NCI-H82 (cell line): ENCODE measurements at regions not wholly inside any gene's neighbourhood (a gene's known extent, or its start where the extent isn't known, plus 50 kb on each side); places are given as distances from the start of the nearest gene placed in this dataset.

Source experiments
- DNase-seq: peaks from one replicate; lab custom pipeline; 2025; lab: John Stamatoyannopoulos, UW

DNA sequence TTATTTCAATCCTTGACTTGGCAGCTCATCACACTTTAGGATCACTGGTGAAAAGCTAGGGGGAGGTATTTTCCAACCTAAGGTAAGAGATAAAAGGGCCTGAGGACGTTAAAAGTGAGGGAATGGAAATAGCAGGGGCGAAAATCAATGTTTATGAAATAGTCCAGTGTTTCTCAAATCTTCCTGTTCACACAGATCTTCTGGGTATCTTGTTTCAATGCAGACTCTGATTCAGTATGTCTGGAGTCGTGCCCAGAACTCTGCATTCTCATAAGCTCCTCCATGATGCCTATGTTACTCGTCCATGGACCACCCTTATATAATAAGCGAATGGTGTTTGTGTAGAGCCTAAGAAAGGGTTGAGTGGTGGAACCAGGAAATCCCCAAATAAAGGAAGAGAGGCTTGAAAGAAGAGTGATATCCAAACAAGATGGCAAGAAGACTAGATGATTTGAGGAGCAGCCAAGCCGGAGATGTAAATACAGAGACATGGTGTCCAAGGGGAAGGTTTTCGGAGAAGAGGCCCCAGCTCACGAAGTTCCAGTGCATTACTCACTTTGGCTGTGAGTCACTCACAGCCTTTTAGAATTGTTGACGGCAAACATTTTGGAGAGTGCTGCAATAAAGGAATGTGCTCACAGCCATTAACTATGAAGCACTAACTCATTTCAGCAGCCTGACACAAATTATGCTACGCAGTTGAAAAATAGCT lies 215.6 kb upstream of the PPARGC1A start:
- DNase-seq, result no peak

DNA sequence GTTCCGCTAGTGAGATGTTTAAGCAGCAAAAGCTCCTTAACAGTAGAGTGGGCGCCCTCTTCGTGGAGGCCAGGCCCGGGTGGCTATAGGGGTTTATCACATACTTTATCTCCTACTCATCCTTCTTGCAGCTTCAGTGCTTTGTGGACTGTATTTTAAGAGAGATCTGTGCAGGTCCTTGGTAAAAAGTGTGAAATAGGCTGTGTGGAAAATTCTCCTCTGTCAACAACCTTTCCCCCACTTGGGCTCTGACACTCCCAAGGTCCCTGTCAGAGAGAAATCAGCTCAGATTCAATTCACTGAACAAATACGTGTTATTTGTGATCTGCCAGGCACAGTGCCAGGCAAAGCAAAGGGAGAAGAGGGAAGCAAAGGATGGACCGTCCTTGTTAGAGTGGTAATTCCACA lies 214.3 kb upstream of the PPARGC1A start:
- DNase-seq, result no peak

GRCh38 chr4:24103434-24104157 lies 213.7 kb upstream of the PPARGC1A start:
- no peak for DNase-seq

DNA sequence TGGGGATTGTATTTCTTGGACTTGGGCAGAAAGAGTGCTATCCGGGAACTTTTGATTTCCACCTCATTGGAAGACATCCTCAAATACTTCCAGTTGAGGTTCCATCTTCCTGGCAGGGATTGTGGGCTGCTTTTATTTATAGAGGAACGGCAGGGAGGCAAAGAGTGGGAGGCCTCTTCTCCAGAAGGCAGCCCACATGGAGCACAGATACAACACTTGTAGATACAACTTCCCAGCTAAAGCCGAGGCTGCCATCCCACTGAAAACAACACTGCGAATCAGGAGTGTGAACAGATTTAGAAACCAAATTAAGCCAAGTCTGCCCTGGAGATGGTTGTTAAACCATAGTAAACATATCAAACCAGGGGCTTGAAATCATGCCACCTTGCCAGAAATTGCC lies 212.8 kb upstream of the PPARGC1A start:
- DNase-seq, result no peak

DNA sequence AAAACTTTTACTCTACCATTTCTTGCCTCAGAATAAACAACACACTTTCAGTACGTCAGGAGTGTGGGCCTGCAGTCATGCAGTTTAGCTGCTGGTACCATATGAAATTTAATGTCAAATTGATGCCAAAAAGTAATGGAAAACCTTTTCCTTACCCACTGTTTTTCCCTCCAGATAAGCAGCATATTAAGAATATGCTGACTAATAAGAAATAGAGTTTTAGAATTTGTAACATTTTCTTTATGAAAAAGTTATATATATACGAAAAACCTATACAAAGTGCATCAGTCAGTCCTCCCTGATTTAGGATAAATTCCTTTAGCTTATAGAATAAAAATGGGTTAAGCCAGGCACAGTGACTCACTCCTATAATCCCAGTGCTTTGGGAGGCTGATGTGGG lies 206.8 kb upstream of the PPARGC1A start:
- DNase-seq, result no peak

DNA sequence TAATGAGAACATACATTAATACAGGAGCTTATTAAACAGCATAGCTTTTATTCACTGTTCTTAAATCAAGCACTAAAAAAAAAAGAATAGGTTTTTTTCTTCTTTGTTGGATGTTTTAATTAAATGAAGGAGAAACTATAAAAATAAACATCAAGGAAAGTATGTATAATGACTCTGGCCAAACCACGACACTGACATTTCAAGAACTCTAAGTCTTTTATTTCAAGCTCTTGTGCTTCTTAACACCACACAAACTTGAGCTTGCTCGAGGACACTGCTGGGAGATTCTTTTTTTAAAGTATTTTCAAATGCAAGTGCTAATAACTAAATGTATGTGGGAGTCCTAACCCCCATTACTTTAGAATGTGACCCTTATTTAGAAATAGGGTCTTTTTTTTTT lies 204.9 kb upstream of the PPARGC1A start:
- DNase-seq, result no peak

DNA sequence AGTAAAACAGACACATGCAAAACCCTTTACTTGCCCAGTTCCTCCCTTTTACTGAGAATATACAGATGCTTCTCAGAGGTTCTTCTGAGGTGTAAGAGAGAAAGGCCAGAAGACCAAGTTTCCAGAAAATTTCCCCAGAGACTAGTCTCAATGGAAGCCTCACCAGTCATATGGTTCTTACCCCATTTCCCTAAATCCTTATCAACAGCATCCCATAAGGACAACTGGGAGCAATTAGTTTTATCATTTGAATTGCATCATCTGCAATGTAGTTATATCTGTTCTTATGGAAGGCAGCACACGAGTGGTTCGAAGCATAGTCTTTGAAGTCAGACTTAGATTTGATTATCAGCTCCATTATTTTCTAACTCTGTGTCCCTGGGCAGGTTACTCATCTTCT lies 203.6 kb upstream of the PPARGC1A start:
- DNase-seq, result no peak

- DNase-seq, result no peak
Measured at GRCh38 chr4:24091639-24092233, 201.9 kb upstream of the PPARGC1A start.

DNA sequence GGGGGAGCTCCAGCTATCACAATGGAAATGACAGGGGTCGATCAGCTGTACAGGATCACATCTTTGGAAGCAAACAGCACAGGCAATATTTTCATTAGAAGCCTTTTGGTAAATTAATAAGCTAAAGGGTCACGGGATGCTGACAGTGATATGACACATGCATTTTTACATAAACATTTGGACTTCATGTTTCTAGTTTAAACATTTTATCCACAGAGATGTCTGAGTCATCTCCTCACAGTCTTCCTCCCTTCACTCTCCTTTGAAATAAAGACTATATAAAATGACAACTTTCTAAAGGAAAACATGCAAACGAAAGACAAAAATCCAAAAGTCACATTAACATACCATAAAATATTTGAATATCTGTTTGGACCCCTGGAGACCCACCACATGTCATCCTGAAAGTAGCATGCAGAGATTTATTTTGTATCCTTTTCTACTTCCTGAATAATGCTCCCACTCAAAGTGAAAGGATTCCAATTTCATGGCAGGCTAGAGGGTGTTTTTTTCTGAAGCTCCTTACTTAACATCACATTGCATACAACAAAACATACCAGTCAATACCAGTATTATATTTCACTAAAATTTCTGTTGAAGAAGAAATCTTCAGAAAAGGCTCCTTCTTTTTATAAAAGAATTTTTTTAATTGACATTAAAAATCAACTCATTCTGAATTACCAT lies 200.1 kb upstream of the PPARGC1A start:
- no peak for DNase-seq

GRCh38 chr4:24080871-24081270 lies 191.0 kb upstream of the PPARGC1A start:
- no peak for DNase-seq

DNA sequence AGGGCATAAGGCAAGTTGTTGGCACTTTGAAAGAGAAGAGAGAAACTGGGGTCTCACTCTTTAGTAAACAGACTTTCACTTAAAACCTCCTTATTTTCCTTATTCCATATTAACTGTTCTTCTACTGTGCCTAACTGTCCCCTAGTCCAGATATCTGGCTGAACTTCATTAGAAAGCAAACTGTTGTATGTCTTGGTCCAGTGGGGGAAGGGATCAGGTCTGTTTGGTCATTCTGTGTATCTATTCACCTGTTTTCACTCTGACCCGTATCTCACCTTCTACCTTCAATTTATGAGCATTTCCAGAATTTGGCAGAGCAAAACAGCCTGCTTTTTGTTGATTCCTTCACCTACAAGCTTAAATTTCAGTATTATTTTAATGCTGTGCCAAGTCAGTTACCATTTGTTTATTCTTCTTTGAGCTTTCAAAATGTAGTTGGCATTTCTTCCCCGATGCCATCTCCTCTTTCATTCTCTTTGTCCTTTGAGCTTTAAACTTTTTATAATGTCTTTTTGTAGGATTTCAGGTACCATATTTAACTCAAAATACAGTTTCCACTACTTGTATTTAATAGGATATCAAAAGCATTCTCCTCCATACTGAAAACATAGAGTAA lies 188.6 kb upstream of the PPARGC1A start:
- DNase-seq, result no peak

DNA sequence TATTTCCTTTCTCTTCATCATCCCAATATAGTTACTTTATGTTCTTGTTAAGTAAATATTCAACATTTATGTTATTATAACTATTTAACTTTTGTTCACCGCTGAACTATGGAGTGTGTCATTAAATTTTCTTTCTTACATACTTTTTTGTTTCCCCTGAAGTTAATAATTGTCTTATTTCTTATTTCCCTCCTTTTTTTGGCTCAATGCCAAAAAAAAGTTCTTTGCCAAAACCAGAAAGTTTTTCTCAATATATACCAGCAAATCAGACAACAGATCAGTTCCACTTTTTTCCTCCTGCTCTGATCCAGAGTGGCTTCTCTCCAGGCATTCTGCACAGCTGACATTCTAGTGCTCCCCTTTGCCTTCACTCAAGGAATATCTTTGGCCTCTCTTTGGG lies 187.0 kb upstream of the PPARGC1A start:
- no peak for DNase-seq

GRCh38 chr4:24073948-24074347 lies 184.1 kb upstream of the PPARGC1A start:
- DNase-seq, result no peak

- DNase-seq, result no peak
Measured at GRCh38 chr4:24071612-24072372, 181.9 kb upstream of the PPARGC1A start.

- no peak for DNase-seq
Measured at GRCh38 chr4:24070117-24070516, 180.3 kb upstream of the PPARGC1A start.

DNA sequence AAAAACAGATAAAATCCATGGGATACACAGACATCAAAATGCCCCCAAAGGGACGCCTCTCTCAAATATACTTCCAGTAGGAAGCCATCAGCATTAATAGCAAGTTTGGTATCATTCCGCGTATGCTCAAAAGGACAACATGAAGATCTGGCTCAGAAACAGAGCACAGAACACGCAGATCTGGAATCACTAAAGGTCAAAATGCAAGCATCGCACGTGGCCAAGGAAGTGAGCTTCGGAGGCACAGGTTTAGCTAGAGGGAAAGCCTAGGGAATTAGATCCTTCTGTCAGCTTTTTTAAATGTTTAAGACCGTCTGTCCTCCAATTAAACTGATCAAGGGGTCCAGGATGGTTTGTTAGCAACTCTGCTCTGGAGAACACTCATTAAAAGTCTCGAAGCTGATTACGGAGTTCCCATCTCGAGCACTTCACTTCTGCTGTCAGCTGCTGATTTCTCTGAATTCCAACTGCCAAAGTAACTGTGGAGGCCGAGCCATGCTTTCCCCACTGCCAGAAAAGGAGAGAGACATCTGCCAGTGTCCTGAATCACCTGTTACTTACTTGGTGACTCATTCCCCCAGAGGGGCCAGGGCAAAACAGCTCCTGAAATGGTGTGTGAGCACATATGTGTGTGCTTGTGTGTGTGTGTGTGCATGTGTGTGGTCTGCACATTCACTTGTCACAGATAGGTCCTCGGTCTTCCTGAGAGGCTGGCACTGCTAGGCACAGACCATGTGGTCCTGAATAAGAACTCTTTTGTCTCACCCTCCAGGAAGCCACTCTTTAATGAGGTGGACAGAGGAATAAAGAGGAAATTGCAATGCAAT lies 177.7 kb upstream of the PPARGC1A start:
- peak; percentile 21 for DNase-seq

GRCh38 chr4:24065974-24066373 lies 176.1 kb upstream of the PPARGC1A start:
- no peak for DNase-seq

GRCh38 chr4:24063731-24064130 lies 173.9 kb upstream of the PPARGC1A start:
- DNase-seq, result no peak

- DNase-seq, result no peak
Measured at GRCh38 chr4:24060932-24061331, 171.1 kb upstream of the PPARGC1A start.

DNA sequence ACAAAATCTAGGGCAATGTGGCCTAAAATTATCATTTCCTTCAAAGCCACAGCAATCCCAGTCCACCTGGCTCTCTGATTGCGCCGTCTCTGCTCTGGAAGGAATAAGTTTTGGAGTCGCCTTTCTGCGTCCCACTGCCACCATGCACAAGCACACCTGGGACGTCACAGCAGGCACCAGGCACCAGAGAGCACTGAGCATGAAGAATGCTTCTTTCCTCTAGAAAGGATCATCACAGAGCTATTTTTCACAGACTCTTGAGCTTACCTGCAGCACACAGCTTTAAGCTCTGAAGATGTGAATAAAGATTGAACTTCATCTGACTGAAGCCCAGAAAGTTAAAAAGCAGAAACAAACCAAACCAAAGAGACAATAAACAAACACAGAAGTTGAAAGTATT lies 170.0 kb upstream of the PPARGC1A start:
- DNase-seq, result no peak
